Lung (tissue), 11 donors: ENCODE measurements at regions not wholly inside any gene's neighbourhood (a gene's known extent, or its start where the extent isn't known, plus 50 kb on each side); places are given as distances from the start of the nearest gene placed in this dataset.

Experiments used
- ATAC-seq: fragments of 200-7000 bp; cut with Tn5 transposase; one replicate; pipeline ENCODE4 v1.9.1; 2020; ENCODE audit warnings: moderate number of reproducible peaks; ENCODE audit not compliant: insufficient read depth, low FRiP score
- DNase-seq, 3 donors: peaks; one replicate each; pipeline ENCODE4 v3.0.0-alpha.2; 2013 to 2017
- H3K27ac ChIP-seq, 2 donors: one replicate each; pipeline ENCODE4 v1.5.1; 2013; ENCODE audit warnings: mild to moderate bottlenecking in 2 of 2, moderate library complexity in 2 of 2, control low read depth in 1 of 2, inconsistent platforms in 1 of 2, low read depth in 1 of 2, low read length in 1 of 2
- H3K27me3 ChIP-seq, 3 donors: one replicate each; pipeline ENCODE4 v1.5.1; 2013; ENCODE audit warnings: low read length in 2 of 3; ENCODE audit not compliant: control insufficient read depth in 3 of 3, insufficient read depth in 3 of 3
- H3K36me3 ChIP-seq, 4 donors: one replicate each; pipeline ENCODE4 v1.5.1; 2013; ENCODE audit warnings: low read length in 4 of 4, mild to moderate bottlenecking in 1 of 4, moderate library complexity in 1 of 4; ENCODE audit not compliant: control insufficient read depth in 4 of 4, insufficient read depth in 4 of 4
- H3K4me1 ChIP-seq, 5 donors: one replicate each; pipeline ENCODE4 v1.5.1; 2013; ENCODE audit warnings: low read length in 5 of 5, mild to moderate bottlenecking in 2 of 5, moderate library complexity in 1 of 5; ENCODE audit not compliant: control insufficient read depth in 5 of 5, insufficient read depth in 5 of 5
- H3K4me3 ChIP-seq: one replicate; pipeline ENCODE4 v1.5.1; 2013; ENCODE audit warnings: mild to moderate bottlenecking, control low read depth, moderate library complexity
- H3K9ac ChIP-seq, 2 donors: one replicate each; pipeline ENCODE4 v1.5.1; 2013; ENCODE audit warnings: low read length in 2 of 2, control low read depth in 1 of 2; ENCODE audit not compliant: insufficient read depth in 1 of 2
- H3K9me3 ChIP-seq, 4 donors: one replicate each; pipeline ENCODE4 v1.5.1; 2013; ENCODE audit warnings: low read length in 3 of 4, mild to moderate bottlenecking in 1 of 4, moderate library complexity in 1 of 4; ENCODE audit not compliant: control insufficient read depth in 4 of 4, insufficient read depth in 3 of 4
- WGBS, 2 donors: extraction: QIAGEN DNeasy Blood & Tissue Kit; methylation state at CpG; one replicate each; pipeline ENCODE4 v1.1.7; 2013; 5-methylcytosine and 5-hydroxymethylcytosine counted together
- TF ChIP-seq, protein P1 (sequence below): IDR thresholded peaks from 2 replicates; pipeline ENCODE4 v1.5.1; 2012; ENCODE audit warnings: mild to moderate bottlenecking; ENCODE audit errors: control extremely low read depth, extremely low read depth
- donor health status: control.
- donor health status: control.
- donor health status: Bipolar disorder and iron deficiency.
- donor health status: healthy.
- donor health status: DM: yes; HTN: yes; CAD: no.

- Histone ChIP-seq H3K9ac (no peak overlapping the region), H3K27me3 (no peaks in the 10 kb centered on the region), H3K36me3 (no peaks in the 10 kb centered on the region), H3K4me3 (no peak overlapping the region), H3K9me3 (no peaks in the 10 kb centered on the region), H3K4me1 (peaks cover 0 to 6% (median 0%) of the 10 kb centered on the region in 5 donors), H3K27ac (no peak overlapping the region)
- no peak for ATAC-seq
- no peak for DNase-seq
- TF ChIP-seq, protein P1, sequence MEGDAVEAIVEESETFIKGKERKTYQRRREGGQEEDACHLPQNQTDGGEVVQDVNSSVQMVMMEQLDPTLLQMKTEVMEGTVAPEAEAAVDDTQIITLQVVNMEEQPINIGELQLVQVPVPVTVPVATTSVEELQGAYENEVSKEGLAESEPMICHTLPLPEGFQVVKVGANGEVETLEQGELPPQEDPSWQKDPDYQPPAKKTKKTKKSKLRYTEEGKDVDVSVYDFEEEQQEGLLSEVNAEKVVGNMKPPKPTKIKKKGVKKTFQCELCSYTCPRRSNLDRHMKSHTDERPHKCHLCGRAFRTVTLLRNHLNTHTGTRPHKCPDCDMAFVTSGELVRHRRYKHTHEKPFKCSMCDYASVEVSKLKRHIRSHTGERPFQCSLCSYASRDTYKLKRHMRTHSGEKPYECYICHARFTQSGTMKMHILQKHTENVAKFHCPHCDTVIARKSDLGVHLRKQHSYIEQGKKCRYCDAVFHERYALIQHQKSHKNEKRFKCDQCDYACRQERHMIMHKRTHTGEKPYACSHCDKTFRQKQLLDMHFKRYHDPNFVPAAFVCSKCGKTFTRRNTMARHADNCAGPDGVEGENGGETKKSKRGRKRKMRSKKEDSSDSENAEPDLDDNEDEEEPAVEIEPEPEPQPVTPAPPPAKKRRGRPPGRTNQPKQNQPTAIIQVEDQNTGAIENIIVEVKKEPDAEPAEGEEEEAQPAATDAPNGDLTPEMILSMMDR = no peak
- WGBS, 2 donors = 71 to 77% methylated on average over 6 of the region's 6 CpGs
These were observed 74.4 kb upstream of the ZCCHC2 start for GRCh38 chr18:62448426-62448825.

DNA sequence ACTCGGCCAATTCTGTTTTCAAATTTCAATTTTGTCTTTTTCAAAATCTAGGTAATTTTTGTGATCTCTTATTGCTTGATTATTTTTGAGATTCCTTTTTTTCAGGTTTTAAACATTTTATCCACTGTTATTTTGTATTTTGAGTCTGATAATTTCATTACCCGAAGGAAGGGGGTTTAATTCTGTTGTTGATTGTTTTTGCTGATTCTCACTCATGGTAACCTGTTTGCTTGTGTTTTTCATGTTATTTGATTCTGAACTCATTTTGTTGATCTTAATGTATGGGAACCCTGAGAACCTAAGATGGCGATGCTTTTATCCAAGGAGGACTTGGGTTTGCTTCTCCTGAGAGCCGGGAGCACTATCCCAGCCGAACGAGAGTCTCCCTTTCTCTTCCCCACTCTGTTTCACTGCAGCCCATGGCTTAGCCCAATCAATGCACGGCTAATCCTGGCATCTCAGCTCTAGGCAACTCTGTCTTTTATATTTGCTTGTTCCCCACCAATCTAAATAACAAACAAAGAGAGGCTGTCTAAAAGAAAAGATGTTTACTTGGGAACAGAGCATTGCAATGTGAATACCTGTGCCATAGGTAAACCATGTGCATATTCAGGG is 73.2 kb upstream of the ZCCHC2 start:
- no peak overlapping the region for H3K9ac ChIP-seq
- H3K27ac ChIP-seq = no peak overlapping the region
- no peak for ATAC-seq
- H3K27me3 ChIP-seq = no peaks in the 10 kb centered on the region
- TF ChIP-seq, protein P1 = no peak
- H3K4me1 ChIP-seq = peaks cover 0 to 6% (median 0%) of the 10 kb centered on the region in 5 donors
- WGBS, 2 donors = 94 to 96% methylated on average over 7 of the region's 7 CpGs
- H3K9me3 ChIP-seq = no peaks in the 10 kb centered on the region
- DNase-seq = no peak
- H3K36me3 ChIP-seq = no peaks in the 10 kb centered on the region
- H3K4me3 ChIP-seq = no peak overlapping the region

GRCh38 chr18:62450175-62450545 is 72.7 kb upstream of the ZCCHC2 start:
- Histone ChIP-seq H3K27ac (no peak overlapping the region), H3K36me3 (no peaks in the 10 kb centered on the region), H3K27me3 (no peaks in the 10 kb centered on the region), H3K9ac (no peak overlapping the region), H3K4me3 (no peak overlapping the region), H3K4me1 (peaks cover 0 to 6% (median 0%) of the 10 kb centered on the region in 5 donors), H3K9me3 (no peaks in the 10 kb centered on the region)
- no peak for ATAC-seq
- TF ChIP-seq, protein P1 = no peak
- WGBS, 2 donors = 55 to 62% methylated on average over 5 of the region's 5 CpGs
- no peak for DNase-seq
